Cardiac fibroblast (primary cell): ENCODE measurements at regions not wholly inside any gene's neighbourhood (a gene's known extent, or its start where the extent isn't known, plus 50 kb on each side); places are given as distances from the start of the nearest gene placed in this dataset.

Source experiments
- DNase-seq, 2 donors: peaks; one replicate each; pipeline versions ENCODE4 v3.0.0 to v3.0.0-alpha.2; 2010; ENCODE audit warnings: low read depth in 2 of 2
- H3K4me3 ChIP-seq, 2 donors: replicated peaks in 1 of 2; 1 replicate in 1 of 2; 2 replicates in 1 of 2; pipeline ENCODE4 v1.5.1; 2011; ENCODE audit warnings: low read depth in 2 of 2, low read length in 2 of 2, mild to moderate bottlenecking in 2 of 2, moderate library complexity in 1 of 2
- TF ChIP-seq, protein P1 (sequence below): IDR thresholded peaks from one replicate; pipeline ENCODE4 v1.5.1; 2011; ENCODE audit warnings: low read depth, mild to moderate bottlenecking, low read length, inconsistent platforms

DNA sequence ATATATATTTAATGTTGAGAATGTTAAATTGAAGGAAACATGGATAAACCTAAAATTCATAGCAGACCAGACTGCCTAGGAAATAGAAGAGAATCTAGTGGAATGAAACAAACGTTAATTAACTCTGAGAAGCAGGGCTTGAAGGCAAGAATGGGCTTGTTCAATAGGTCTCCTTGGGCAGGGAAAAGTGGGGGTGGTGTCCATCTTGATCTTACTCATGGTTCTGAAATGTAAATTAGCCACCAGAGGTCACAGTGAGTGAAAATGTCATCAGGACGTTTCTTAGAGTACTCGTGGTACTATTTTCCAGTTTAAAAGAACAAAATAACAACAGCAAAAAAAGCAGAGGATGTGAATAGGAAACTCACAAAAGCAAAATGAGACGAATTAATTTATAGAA is 66.8 kb upstream of the BTBD3 start:
- DNase-seq = peak; percentile 17 to 61
- TF ChIP-seq, protein P1, sequence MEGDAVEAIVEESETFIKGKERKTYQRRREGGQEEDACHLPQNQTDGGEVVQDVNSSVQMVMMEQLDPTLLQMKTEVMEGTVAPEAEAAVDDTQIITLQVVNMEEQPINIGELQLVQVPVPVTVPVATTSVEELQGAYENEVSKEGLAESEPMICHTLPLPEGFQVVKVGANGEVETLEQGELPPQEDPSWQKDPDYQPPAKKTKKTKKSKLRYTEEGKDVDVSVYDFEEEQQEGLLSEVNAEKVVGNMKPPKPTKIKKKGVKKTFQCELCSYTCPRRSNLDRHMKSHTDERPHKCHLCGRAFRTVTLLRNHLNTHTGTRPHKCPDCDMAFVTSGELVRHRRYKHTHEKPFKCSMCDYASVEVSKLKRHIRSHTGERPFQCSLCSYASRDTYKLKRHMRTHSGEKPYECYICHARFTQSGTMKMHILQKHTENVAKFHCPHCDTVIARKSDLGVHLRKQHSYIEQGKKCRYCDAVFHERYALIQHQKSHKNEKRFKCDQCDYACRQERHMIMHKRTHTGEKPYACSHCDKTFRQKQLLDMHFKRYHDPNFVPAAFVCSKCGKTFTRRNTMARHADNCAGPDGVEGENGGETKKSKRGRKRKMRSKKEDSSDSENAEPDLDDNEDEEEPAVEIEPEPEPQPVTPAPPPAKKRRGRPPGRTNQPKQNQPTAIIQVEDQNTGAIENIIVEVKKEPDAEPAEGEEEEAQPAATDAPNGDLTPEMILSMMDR = no peak
- H3K4me3 ChIP-seq = no peak overlapping the region

DNA sequence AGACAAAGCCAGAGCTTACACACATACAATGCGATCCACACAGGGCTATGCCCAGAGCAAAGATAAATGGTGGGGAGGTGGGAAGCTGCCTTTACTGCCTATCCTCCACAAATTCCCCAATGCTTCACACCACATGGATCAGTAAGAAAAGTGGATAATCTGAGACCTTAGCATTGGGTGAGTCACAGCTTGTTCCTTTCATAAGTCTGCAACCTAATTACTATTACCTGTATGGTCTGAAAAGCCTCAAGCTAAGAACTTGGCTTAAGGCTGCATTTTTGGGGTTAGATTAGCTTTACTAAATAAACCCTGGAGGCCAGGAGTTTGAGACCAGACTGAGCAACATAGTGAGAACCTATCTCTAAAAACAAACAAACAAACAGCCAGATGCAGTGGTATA is 66.0 kb upstream of the BTBD3 start:
- DNase-seq = no peak
- no peak overlapping the region for H3K4me3 ChIP-seq
- TF ChIP-seq, protein P1 = no peak

DNA sequence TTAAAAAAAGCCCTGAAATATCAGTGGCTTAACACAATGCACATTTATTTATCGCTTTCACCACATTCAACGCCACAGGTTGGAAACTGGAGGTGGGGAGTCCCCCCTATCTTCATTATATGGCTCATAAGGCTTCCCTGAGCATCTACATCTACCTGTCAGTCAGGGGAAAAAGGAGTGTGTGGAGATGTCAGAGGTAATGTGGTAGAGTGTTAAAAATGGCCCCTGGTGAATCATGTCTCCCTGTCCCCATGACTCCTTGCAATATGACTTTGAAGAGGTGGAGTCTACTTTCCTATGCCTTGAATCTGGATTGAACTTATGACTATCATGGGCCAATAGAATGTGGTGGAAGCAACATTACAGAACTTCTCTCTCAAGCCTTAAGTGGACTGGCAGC is 65.5 kb upstream of the BTBD3 start:
- TF ChIP-seq, protein P1 = no peak
- no peak overlapping the region for H3K4me3 ChIP-seq
- no peak for DNase-seq

DNA sequence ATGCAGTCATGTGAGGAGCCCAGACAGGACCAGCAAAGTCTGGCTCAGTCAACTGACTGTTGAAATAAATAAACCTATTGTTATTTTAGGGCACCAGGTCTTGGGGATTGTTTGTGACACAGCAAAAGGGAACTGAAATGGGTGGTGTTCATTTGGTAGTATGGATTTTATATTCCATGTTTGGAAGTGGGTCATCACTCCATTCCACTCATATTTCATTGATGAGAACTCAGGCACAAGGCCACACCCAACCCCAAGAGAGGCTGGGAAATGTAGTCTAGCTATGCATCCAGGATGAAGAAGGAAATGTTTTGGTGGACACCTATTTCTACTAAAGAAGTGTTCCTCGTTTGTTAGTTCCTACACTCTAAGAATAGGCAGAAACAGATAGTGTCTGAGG is 64.9 kb upstream of the BTBD3 start:
- H3K4me3 ChIP-seq = no peak overlapping the region
- DNase-seq = peak in 1 of 2 donors; percentile 70

DNA sequence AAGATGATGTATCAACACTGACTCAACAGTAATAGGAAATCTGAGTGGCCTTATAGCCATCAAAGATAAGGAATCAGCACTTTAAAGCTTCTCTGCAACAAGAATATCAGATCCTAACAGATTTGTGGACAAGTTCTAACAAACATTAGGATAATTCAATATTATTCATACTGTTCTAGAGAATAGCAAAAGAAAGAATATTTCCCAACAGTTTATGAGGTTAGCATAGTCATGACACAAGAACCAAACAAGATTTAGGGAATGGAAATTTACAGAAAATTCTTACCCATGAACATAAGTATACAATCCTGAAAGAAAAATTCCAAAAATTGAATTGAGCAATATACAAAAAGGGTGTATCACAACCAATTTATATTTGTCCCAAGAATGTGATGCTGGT is 64.3 kb upstream of the BTBD3 start:
- H3K4me3 ChIP-seq = no peak overlapping the region

More for the DNA sequence above, 64.9 kb upstream of the BTBD3 start:
- TF ChIP-seq, protein P1 = no peak

DNA sequence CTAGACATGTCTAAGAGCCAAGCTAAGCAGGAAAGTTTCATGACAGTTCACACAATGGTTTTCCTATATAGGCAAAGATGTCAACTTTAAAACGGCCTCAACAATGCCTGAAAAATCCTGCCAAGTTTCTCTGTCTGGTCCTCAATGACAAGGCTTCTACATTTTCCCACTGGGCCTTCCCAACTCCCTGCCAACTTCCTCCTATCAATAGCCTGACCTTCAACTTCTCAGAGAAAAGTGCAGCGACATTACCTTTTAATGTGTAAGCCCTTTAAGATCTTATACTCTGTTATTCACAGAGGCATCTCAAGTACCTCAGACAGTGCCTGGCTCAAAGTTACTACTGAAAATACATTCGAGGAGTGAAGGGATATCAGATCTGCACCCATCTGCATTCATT is 56.2 kb upstream of the BTBD3 start:
- DNase-seq = no peak
- TF ChIP-seq, protein P1 = no peak
- H3K4me3 ChIP-seq = no peak overlapping the region

More for the DNA sequence above, 64.3 kb upstream of the BTBD3 start:
- no peak for DNase-seq
- TF ChIP-seq, protein P1 = no peak

DNA sequence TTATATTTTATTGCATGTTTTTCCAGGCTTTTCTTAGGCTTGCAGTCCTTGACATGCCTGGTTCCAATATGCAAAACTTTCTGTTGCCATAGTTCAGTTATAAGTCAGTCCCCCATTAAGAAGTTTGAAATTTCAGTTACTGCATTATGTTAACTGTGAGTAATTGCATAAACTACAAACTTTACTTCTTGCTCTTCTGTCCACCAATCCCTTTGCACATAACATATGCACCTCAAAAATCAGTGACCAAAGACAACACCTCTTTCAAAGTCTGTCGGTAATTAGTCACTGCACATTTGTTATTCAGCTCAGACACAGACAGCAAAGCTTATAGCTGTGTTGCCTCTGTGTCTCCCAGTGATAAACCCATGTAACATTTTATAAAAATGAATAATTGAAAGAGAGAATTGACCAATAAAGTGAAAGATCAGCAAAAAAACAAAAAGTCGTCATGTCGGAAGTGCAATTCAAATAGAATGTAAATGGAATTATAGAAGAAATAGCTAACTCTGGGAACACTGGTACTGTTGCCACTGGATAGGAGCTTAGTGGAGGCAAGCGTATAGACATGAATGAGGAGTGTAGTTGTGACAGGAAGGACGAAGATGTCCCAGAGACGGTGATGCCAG is 50.3 kb upstream of the BTBD3 start:
- DNase-seq = no peak
- TF ChIP-seq, protein P1 = no peak
- no peak overlapping the region for H3K4me3 ChIP-seq
